Activated naive CD8-positive, alpha-beta T cell treated with anti-CD3 and anti-CD28 coated beads, Interleukin-2, amount 50 U/mL, for 24 hours (primary cell): ENCODE measurements at regions not wholly inside any gene's neighbourhood (a gene's known extent, or its start where the extent isn't known, plus 50 kb on each side); places are given as distances from the start of the nearest gene placed in this dataset.
"Not testable (repeated sequence)": the region's sequence is repeated elsewhere in the genome, so short reads cannot be mapped to it uniquely, and the experiment has no call there.

Source experiments
- ATAC-seq: fragments of 150-1000 bp; cut with Tn5 transposase; one replicate; pipeline ENCODE4 v1.10.0; 2021
- DNase-seq: peaks from one replicate; pipeline ENCODE4 v3.0.0; 2021
- H3K27ac Mint-ChIP-seq: one replicate; pipeline ENCODE4 v1.8.0; 2021; ENCODE audit warnings: mild to moderate bottlenecking, mixed read lengths
- H3K27me3 Mint-ChIP-seq: one replicate; pipeline ENCODE4 v1.8.0; 2021; ENCODE audit warnings: mixed read lengths
- H3K36me3 Mint-ChIP-seq: one replicate; pipeline ENCODE4 v1.8.0; 2021; ENCODE audit warnings: low read depth, mixed read lengths
- H3K4me1 Mint-ChIP-seq: one replicate; pipeline ENCODE4 v1.8.0; 2021; ENCODE audit warnings: mixed read lengths
- H3K4me3 Mint-ChIP-seq: one replicate; pipeline ENCODE4 v1.8.0; 2021; ENCODE audit warnings: mild to moderate bottlenecking, moderate library complexity, mixed read lengths
- H3K9me3 Mint-ChIP-seq: one replicate; pipeline ENCODE4 v1.8.0; 2021; ENCODE audit warnings: mixed read lengths

- ATAC-seq (peak; percentile 93), DNase-seq (peak; percentile 26)
- Mint-ChIP-seq H3K4me3 (no peak overlapping the region), H3K27me3 (peaks cover 4% of the 10 kb centered on the region), H3K4me1 (peaks cover 14% of the 10 kb centered on the region), H3K36me3 (no peaks in the 10 kb centered on the region), H3K9me3 (no peaks in the 10 kb centered on the region), H3K27ac (no peak overlapping the region)
Observed at GRCh38 chr5:142235050-142235797, 89.6 kb downstream of the SPRY4 start.

GRCh38 chr5:142233083-142234032 is 91.5 kb downstream of the SPRY4 start:
- Mint-ChIP-seq H3K4me1 (peaks cover 14% of the 10 kb centered on the region), H3K9me3 (no peaks in the 10 kb centered on the region), H3K27me3 (peaks cover 4% of the 10 kb centered on the region), H3K36me3 (no peaks in the 10 kb centered on the region), H3K27ac (no peak overlapping the region), H3K4me3 (no peak overlapping the region)
- ATAC-seq = no peak
- DNase-seq = no peak

- H3K4me1 Mint-ChIP-seq = peaks cover 12% of the 10 kb centered on the region
- H3K36me3 Mint-ChIP-seq, H3K27me3 Mint-ChIP-seq, DNase-seq, H3K4me3 Mint-ChIP-seq, H3K9me3 Mint-ChIP-seq, ATAC-seq, H3K27ac Mint-ChIP-seq: not testable (repeated sequence)
Observed at GRCh38 chr5:142230949-142231348, 93.9 kb downstream of the SPRY4 start.

- ATAC-seq = no peak
- peaks cover 25% of the 10 kb centered on the region for H3K4me1 Mint-ChIP-seq
- no peak overlapping the region for H3K4me3 Mint-ChIP-seq
- H3K36me3 Mint-ChIP-seq = no peaks in the 10 kb centered on the region
- peaks cover 2% of the 10 kb centered on the region for H3K27me3 Mint-ChIP-seq
- no peaks in the 10 kb centered on the region for H3K9me3 Mint-ChIP-seq
- no peak overlapping the region for H3K27ac Mint-ChIP-seq
- no peak for DNase-seq
Observed at GRCh38 chr5:142225141-142225540, 99.7 kb downstream of the SPRY4 start.

- Mint-ChIP-seq H3K36me3 (no peaks in the 10 kb centered on the region), H3K27me3 (peaks cover 2% of the 10 kb centered on the region), H3K27ac (no peak overlapping the region), H3K4me1 (peaks cover 25% of the 10 kb centered on the region), H3K4me3 (no peak overlapping the region), H3K9me3 (no peaks in the 10 kb centered on the region)
- no peak for ATAC-seq
- no peak for DNase-seq
Observed at GRCh38 chr5:142222866-142223558, 101.8 kb downstream of the SPRY4 start.

- Mint-ChIP-seq H3K9me3 (no peaks in the 10 kb centered on the region), H3K27me3 (peaks cover 2% of the 10 kb centered on the region), H3K4me1 (peaks cover 25% of the 10 kb centered on the region), H3K4me3 (no peak overlapping the region), H3K36me3 (no peaks in the 10 kb centered on the region), H3K27ac (no peak overlapping the region)
- DNase-seq (no peak), ATAC-seq (no peak)
Observed at GRCh38 chr5:142222225-142222865, 102.5 kb downstream of the SPRY4 start.

- Mint-ChIP-seq H3K36me3 (no peaks in the 10 kb centered on the region), H3K27ac (no peak overlapping the region), H3K27me3 (peaks cover 5% of the 10 kb centered on the region), H3K4me1 (peaks cover 25% of the 10 kb centered on the region), H3K4me3 (no peak overlapping the region), H3K9me3 (no peaks in the 10 kb centered on the region)
- no peak for ATAC-seq
- DNase-seq = no peak
Observed at GRCh38 chr5:142221091-142221860, 103.5 kb downstream of the SPRY4 start.

- H3K4me3 Mint-ChIP-seq = no peak overlapping the region
- H3K36me3 Mint-ChIP-seq = no peaks in the 10 kb centered on the region
- DNase-seq (no peak), ATAC-seq (no peak)
- no peak overlapping the region for H3K27ac Mint-ChIP-seq
- H3K4me1 Mint-ChIP-seq = peaks cover 25% of the 10 kb centered on the region
- no peaks in the 10 kb centered on the region for H3K9me3 Mint-ChIP-seq
- H3K27me3 Mint-ChIP-seq = peaks cover 5% of the 10 kb centered on the region
Observed at GRCh38 chr5:142219146-142219545, 105.7 kb downstream of the SPRY4 start.

GRCh38 chr5:142216931-142217330 is 107.9 kb downstream of the SPRY4 start:
- Mint-ChIP-seq H3K9me3 (no peaks in the 10 kb centered on the region), H3K4me1 (peaks cover 5% of the 10 kb centered on the region), H3K36me3 (no peaks in the 10 kb centered on the region), H3K27ac (no peak overlapping the region), H3K27me3 (peaks cover 5% of the 10 kb centered on the region), H3K4me3 (no peak overlapping the region)
- no peak for ATAC-seq
- DNase-seq = no peak

GRCh38 chr5:142215915-142216681 is 107.5 kb downstream of the NDFIP1 start:
- H3K9me3 Mint-ChIP-seq = no peaks in the 10 kb centered on the region
- no peak for DNase-seq

GRCh38 chr5:142213077-142213476 is 104.5 kb downstream of the NDFIP1 start:
- H3K36me3 Mint-ChIP-seq = no peaks in the 10 kb centered on the region
- DNase-seq (no peak), ATAC-seq (no peak)
- no peak overlapping the region for H3K4me3 Mint-ChIP-seq
- no peaks in the 10 kb centered on the region for H3K4me1 Mint-ChIP-seq
- H3K27ac Mint-ChIP-seq = no peak overlapping the region
- H3K9me3 Mint-ChIP-seq = no peaks in the 10 kb centered on the region
- H3K27me3 Mint-ChIP-seq = peaks cover 3% of the 10 kb centered on the region

More at GRCh38 chr5:142215915-142216681, 107.5 kb downstream of the NDFIP1 start:
- H3K4me1 Mint-ChIP-seq = no peaks in the 10 kb centered on the region
- no peaks in the 10 kb centered on the region for H3K36me3 Mint-ChIP-seq
- H3K27me3 Mint-ChIP-seq = peaks cover 5% of the 10 kb centered on the region
- no peak overlapping the region for H3K4me3 Mint-ChIP-seq
- H3K27ac Mint-ChIP-seq = no peak overlapping the region
- ATAC-seq = no peak

GRCh38 chr5:142211918-142212317 is 103.3 kb downstream of the NDFIP1 start:
- no peak overlapping the region for H3K27ac Mint-ChIP-seq
- H3K36me3 Mint-ChIP-seq = no peaks in the 10 kb centered on the region
- H3K9me3 Mint-ChIP-seq = no peaks in the 10 kb centered on the region
- ATAC-seq = no peak
- no peak overlapping the region for H3K4me3 Mint-ChIP-seq
- no peak for DNase-seq
- peaks cover 3% of the 10 kb centered on the region for H3K27me3 Mint-ChIP-seq
- no peaks in the 10 kb centered on the region for H3K4me1 Mint-ChIP-seq

GRCh38 chr5:142210864-142211412 is 102.4 kb downstream of the NDFIP1 start:
- DNase-seq (no peak), ATAC-seq (no peak)

More at GRCh38 chr5:142210864-142211412, 102.4 kb downstream of the NDFIP1 start:
- H3K27me3 Mint-ChIP-seq = no peaks in the 10 kb centered on the region
- no peak overlapping the region for H3K4me3 Mint-ChIP-seq
- no peaks in the 10 kb centered on the region for H3K36me3 Mint-ChIP-seq
- no peaks in the 10 kb centered on the region for H3K9me3 Mint-ChIP-seq
- no peak overlapping the region for H3K27ac Mint-ChIP-seq
- no peaks in the 10 kb centered on the region for H3K4me1 Mint-ChIP-seq
